ENCODE measurements at regions not wholly inside any gene's neighbourhood (a gene's known extent, or its start where the extent isn't known, plus 50 kb on each side); places are given as distances from the start of the nearest gene placed in this dataset.

- Histone ChIP-seq H3K4me3 (ENCODE audit: low read depth, low read length) (no peak overlapping the region), H3K27ac (ENCODE audit: low read depth, low read length) (no peak overlapping the region), H3K27me3 (ENCODE audit: control insufficient read depth, insufficient read depth, low read length) (peaks cover 14% of the 10 kb centered on the region), H3K9me3 (ENCODE audit: control insufficient read depth, insufficient read depth, low read length) (no peaks in the 10 kb centered on the region)
- POLR2A ChIA-PET = no interaction called here
- TF ChIP-seq CTCF (IDR thresholded peaks at IDR 0.05; ENCODE audit: low read depth, low read length) = no peak
- CTCF ChIA-PET = no interaction called here
- no peak for DNase-seq (ENCODE audit: low read depth, low spot score)
These were observed 119.4 kb upstream of the MSX1 start for GRCh38 chr4:4740071-4740470.

GRCh38 chr4:4735870-4736269 is 123.6 kb upstream of the MSX1 start:
- H3K9me3 ChIP-seq (ENCODE audit: control insufficient read depth, insufficient read depth, low read length) = no peaks in the 10 kb centered on the region
- DNase-seq (ENCODE audit: low read depth, low spot score) = no peak
- ChIA-PET CTCF (no interaction called here), POLR2A (no interaction called here)
- no peak overlapping the region for H3K27ac ChIP-seq (ENCODE audit: low read depth, low read length)
- H3K4me3 ChIP-seq (ENCODE audit: low read depth, low read length) = no peak overlapping the region
- H3K27me3 ChIP-seq (ENCODE audit: control insufficient read depth, insufficient read depth, low read length) = peaks cover 22% of the 10 kb centered on the region
- no peak for TF ChIP-seq CTCF (IDR thresholded peaks at IDR 0.05; ENCODE audit: low read depth, low read length)

GRCh38 chr4:4735136-4735750 is 124.2 kb upstream of the MSX1 start:
- Histone ChIP-seq H3K4me3 (ENCODE audit: low read depth, low read length) (no peak overlapping the region), H3K27ac (ENCODE audit: low read depth, low read length) (no peak overlapping the region), H3K27me3 (ENCODE audit: control insufficient read depth, insufficient read depth, low read length) (peaks cover 20% of the 10 kb centered on the region), H3K9me3 (ENCODE audit: control insufficient read depth, insufficient read depth, low read length) (no peaks in the 10 kb centered on the region)
- ChIA-PET POLR2A (no interaction called here), CTCF (no interaction called here)
- no peak for TF ChIP-seq CTCF (IDR thresholded peaks at IDR 0.05; ENCODE audit: low read depth, low read length)
- DNase-seq (ENCODE audit: low read depth, low spot score) = no peak

GRCh38 chr4:4734425-4734824 is 125.0 kb upstream of the MSX1 start:
- ChIA-PET POLR2A (no interaction called here), CTCF (no interaction called here)
- DNase-seq (ENCODE audit: low read depth, low spot score) = no peak
- Histone ChIP-seq H3K4me3 (ENCODE audit: low read depth, low read length) (no peak overlapping the region), H3K27me3 (ENCODE audit: control insufficient read depth, insufficient read depth, low read length) (peaks cover 22% of the 10 kb centered on the region), H3K27ac (ENCODE audit: low read depth, low read length) (no peak overlapping the region), H3K9me3 (ENCODE audit: control insufficient read depth, insufficient read depth, low read length) (no peaks in the 10 kb centered on the region)
- no peak for TF ChIP-seq CTCF (IDR thresholded peaks at IDR 0.05; ENCODE audit: low read depth, low read length)

GRCh38 chr4:4733663-4734062 is 125.8 kb upstream of the MSX1 start:
- no peak overlapping the region for H3K27ac ChIP-seq (ENCODE audit: low read depth, low read length)
- no peak for DNase-seq (ENCODE audit: low read depth, low spot score)
- CTCF ChIA-PET = no interaction called here
- no peaks in the 10 kb centered on the region for H3K9me3 ChIP-seq (ENCODE audit: control insufficient read depth, insufficient read depth, low read length)
- POLR2A ChIA-PET = no interaction called here
- no peak overlapping the region for H3K4me3 ChIP-seq (ENCODE audit: low read depth, low read length)
- H3K27me3 ChIP-seq (ENCODE audit: control insufficient read depth, insufficient read depth, low read length) = peaks cover 22% of the 10 kb centered on the region
- TF ChIP-seq CTCF (IDR thresholded peaks at IDR 0.05; ENCODE audit: low read depth, low read length) = no peak

All from AG04450 (cell line).